ENCODE measurements at regions not wholly inside any gene's neighbourhood (a gene's known extent, or its start where the extent isn't known, plus 50 kb on each side); places are given as distances from the start of the nearest gene placed in this dataset.

GRCh38 chr10:71136036-71136721 is 76.2 kb upstream of the UNC5B start:
- H3K79me2 ChIP-seq (ENCODE audit: insufficient read depth, low read length): no peaks in the 10 kb centered on the region
- H4K20me1 ChIP-seq (ENCODE audit: insufficient read depth, low read length): no peaks in the 10 kb centered on the region
- no peaks in the 10 kb centered on the region for H3F3A ChIP-seq (ENCODE audit: insufficient read depth, low read length)
- no peaks in the 10 kb centered on the region for H3K36me3 ChIP-seq (ENCODE audit: insufficient read depth, low read length)
- H3K9me3 ChIP-seq (ENCODE audit: low read length): no peaks in the 10 kb centered on the region
- H3K4me3 ChIP-seq (ENCODE audit: low read depth, low read length, poor library complexity, severe bottlenecking): no peak overlapping the region
- H2AFZ ChIP-seq (ENCODE audit: low read length): no peak overlapping the region
- H3K4me2 ChIP-seq (ENCODE audit: low read length): no peak overlapping the region
- no peaks in the 10 kb centered on the region for H3K9me2 ChIP-seq (ENCODE audit: low read depth, low read length)
- no peak overlapping the region for H3K9ac ChIP-seq (ENCODE audit: low read length)
- H3K4me1 ChIP-seq (ENCODE audit: insufficient read depth, low read length, severe bottlenecking): no peaks in the 10 kb centered on the region
- H3K27ac ChIP-seq (ENCODE audit: low read depth, low read length, poor library complexity, severe bottlenecking): no peak overlapping the region
- TF ChIP-seq, protein P1, sequence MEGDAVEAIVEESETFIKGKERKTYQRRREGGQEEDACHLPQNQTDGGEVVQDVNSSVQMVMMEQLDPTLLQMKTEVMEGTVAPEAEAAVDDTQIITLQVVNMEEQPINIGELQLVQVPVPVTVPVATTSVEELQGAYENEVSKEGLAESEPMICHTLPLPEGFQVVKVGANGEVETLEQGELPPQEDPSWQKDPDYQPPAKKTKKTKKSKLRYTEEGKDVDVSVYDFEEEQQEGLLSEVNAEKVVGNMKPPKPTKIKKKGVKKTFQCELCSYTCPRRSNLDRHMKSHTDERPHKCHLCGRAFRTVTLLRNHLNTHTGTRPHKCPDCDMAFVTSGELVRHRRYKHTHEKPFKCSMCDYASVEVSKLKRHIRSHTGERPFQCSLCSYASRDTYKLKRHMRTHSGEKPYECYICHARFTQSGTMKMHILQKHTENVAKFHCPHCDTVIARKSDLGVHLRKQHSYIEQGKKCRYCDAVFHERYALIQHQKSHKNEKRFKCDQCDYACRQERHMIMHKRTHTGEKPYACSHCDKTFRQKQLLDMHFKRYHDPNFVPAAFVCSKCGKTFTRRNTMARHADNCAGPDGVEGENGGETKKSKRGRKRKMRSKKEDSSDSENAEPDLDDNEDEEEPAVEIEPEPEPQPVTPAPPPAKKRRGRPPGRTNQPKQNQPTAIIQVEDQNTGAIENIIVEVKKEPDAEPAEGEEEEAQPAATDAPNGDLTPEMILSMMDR (IDR thresholded peaks at IDR 0.05; ENCODE audit: low read length): no peak
- no peak for TF ChIP-seq EZH2 (IDR thresholded peaks at IDR 0.05; ENCODE audit: borderline replicate concordance, low read length)
- peaks cover 4% of the 10 kb centered on the region; the same call in 1 of the 2 replicates for H3K27me3 ChIP-seq (ENCODE audit: insufficient read depth, low read length)

GRCh38 chr10:71137701-71138100 is 74.7 kb upstream of the UNC5B start:
- Histone ChIP-seq H3K4me3 (ENCODE audit: low read depth, low read length, poor library complexity, severe bottlenecking) (no peak overlapping the region), H3K27me3 (ENCODE audit: insufficient read depth, low read length) (peaks cover 4% of the 10 kb centered on the region; the same call in 1 of the 2 replicates), H3K4me1 (ENCODE audit: insufficient read depth, low read length, severe bottlenecking) (no peaks in the 10 kb centered on the region), H4K20me1 (ENCODE audit: insufficient read depth, low read length) (no peaks in the 10 kb centered on the region), H3K9ac (ENCODE audit: low read length) (no peak overlapping the region), H3K9me3 (ENCODE audit: low read length) (no peaks in the 10 kb centered on the region), H3K4me2 (ENCODE audit: low read length) (no peak overlapping the region), H3F3A (ENCODE audit: insufficient read depth, low read length) (no peaks in the 10 kb centered on the region), H3K27ac (ENCODE audit: low read depth, low read length, poor library complexity, severe bottlenecking) (no peak overlapping the region), H3K36me3 (ENCODE audit: insufficient read depth, low read length) (no peaks in the 10 kb centered on the region), H2AFZ (ENCODE audit: low read length) (no peak overlapping the region), H3K9me2 (ENCODE audit: low read depth, low read length) (no peaks in the 10 kb centered on the region), H3K79me2 (ENCODE audit: insufficient read depth, low read length) (no peaks in the 10 kb centered on the region)
- TF ChIP-seq, protein P1 (IDR thresholded peaks at IDR 0.05; ENCODE audit: low read length): no peak
- no peak for TF ChIP-seq EZH2 (IDR thresholded peaks at IDR 0.05; ENCODE audit: borderline replicate concordance, low read length)

- no peaks in the 10 kb centered on the region for H3K4me1 ChIP-seq (ENCODE audit: insufficient read depth, low read length, severe bottlenecking)
- H3K79me2 ChIP-seq (ENCODE audit: insufficient read depth, low read length): no peaks in the 10 kb centered on the region
- H3K4me2 ChIP-seq (ENCODE audit: low read length): no peak overlapping the region
- no peaks in the 10 kb centered on the region for H3K9me3 ChIP-seq (ENCODE audit: low read length)
- no peaks in the 10 kb centered on the region for H3K9me2 ChIP-seq (ENCODE audit: low read depth, low read length)
- H4K20me1 ChIP-seq (ENCODE audit: insufficient read depth, low read length): no peaks in the 10 kb centered on the region
- no peaks in the 10 kb centered on the region for H3F3A ChIP-seq (ENCODE audit: insufficient read depth, low read length)
- no peak overlapping the region for H3K9ac ChIP-seq (ENCODE audit: low read length)
- no peak overlapping the region for H3K4me3 ChIP-seq (ENCODE audit: low read depth, low read length, poor library complexity, severe bottlenecking)
- TF ChIP-seq EZH2 (IDR thresholded peaks at IDR 0.05; ENCODE audit: borderline replicate concordance, low read length): no peak
- TF ChIP-seq, protein P1 (IDR thresholded peaks at IDR 0.05; ENCODE audit: low read length): no peak
- H3K36me3 ChIP-seq (ENCODE audit: insufficient read depth, low read length): no peaks in the 10 kb centered on the region
- no peak overlapping the region for H2AFZ ChIP-seq (ENCODE audit: low read length)
- H3K27me3 ChIP-seq (ENCODE audit: insufficient read depth, low read length): peaks cover 4% of the 10 kb centered on the region; the same call in 1 of the 2 replicates
- H3K27ac ChIP-seq (ENCODE audit: low read depth, low read length, poor library complexity, severe bottlenecking): no peak overlapping the region
These were observed 74.1 kb upstream of the UNC5B start for GRCh38 chr10:71138166-71138830.
